Superior temporal gyrus (tissue), 1 donor: ENCODE measurements at regions not wholly inside any gene's neighbourhood (a gene's known extent, or its start where the extent isn't known, plus 50 kb on each side); places are given as distances from the start of the nearest gene placed in this dataset.
A peak's percentile ranks its signal among the peaks of the same experiment; 100 is the strongest.

Experiments used
- DNase-seq: peaks from one replicate; pipeline ENCODE4 v3.0.0-alpha.2; 2016; ENCODE audit errors: extremely low spot score

DNA sequence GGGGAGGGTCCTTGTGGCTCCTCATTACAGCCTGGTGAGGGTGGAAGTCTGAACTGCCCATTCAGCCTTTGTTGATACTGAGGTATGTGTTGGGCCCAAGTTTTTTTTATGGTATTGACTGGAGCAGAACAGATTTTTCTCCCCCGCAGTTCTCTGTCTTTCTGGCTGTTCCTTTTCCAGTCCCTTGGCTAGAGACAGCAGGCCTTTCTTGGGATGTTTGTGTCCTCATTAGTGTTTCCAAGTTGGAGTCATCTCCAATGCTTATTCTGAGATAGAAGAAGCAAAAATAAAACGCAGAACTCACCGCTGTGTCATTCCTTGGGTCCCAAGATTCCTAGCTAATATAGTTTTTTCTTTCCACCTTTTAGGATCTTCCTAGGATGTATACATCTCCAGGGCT lies 193.3 kb downstream of the RAMP3 start:
- DNase-seq = peak; percentile 50

DNA sequence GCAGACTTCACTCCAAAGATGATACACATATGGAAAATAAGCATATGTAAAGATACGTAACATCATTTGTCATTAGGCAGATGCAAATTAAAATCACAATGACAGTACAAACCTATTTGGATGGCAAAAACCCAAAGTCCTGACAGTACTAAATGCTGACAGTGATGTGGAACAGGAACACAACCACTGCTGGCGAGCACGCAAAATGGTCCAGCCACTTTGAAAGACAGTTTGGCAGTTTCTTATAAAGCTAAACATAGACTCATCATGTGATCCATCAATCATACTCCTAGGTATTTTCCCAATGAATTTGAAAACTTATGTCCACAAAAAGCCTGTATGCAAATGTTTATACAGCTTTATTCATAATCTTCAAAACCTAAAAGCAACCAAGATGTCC lies 200.7 kb downstream of the RAMP3 start:
- no peak for DNase-seq

GRCh38 chr7:45359250-45359649 lies 201.7 kb downstream of the RAMP3 start:
- no peak for DNase-seq

DNA sequence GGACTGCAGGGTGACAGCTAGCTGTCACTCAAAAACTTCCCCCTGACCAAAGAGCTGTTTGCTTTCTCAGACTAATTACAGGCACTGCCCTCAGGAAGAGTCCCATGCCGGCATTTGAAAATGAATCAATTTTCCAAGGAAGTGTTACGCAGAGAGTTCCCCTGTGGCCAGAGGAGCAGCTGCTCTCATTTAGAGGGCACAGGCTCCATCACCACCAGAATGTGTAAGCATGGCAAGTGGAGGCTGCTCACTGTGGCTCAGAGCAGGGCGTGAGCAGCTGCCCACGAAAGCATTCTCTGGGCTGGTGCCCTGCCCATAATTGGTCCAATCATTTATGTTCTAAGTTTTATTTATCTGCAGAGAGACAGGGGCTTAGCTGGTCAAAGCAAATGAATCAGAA lies 202.2 kb downstream of the RAMP3 start:
- no peak for DNase-seq

DNA sequence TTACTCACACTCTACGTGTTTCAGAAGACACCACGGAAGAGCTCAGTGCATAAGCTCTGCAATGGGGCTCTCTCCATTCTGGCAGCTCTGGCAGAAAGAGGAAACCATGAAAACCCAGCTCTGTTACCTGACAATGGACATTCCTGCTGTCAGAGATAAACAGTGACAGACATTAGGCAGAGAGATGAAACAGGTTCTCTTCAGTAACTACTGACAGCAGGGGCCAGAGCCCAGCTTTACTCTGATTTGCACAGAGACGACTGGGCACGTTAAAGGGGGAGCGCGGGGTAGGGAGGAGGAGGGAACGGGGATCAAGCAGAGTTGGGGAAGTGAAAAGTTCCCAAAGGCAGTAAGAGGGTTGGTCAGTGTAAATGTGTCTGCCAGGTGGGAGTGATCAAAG lies 206.1 kb downstream of the RAMP3 start:
- no peak for DNase-seq

GRCh38 chr7:45365341-45365740 lies 207.8 kb downstream of the RAMP3 start:
- no peak for DNase-seq

DNA sequence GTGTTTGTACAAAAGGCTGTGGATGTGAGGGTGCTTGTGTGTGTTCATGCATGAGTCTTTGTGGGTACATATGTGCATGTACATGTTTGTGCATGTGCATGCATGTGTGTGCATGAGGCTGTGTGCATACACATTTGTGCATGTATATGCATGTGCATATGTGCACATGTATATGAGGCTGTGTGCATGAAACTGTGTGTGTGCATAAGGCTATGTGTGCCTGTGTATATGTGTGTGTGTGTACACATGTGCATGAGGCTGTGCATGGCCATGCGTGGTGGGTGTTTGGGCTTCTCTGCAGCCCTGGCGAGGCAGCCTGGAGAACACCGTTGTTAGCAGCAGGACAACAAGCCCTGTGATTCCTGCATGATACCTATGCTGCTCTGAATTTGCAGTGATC lies 207.7 kb upstream of the ADCY1 start:
- no peak for DNase-seq

DNA sequence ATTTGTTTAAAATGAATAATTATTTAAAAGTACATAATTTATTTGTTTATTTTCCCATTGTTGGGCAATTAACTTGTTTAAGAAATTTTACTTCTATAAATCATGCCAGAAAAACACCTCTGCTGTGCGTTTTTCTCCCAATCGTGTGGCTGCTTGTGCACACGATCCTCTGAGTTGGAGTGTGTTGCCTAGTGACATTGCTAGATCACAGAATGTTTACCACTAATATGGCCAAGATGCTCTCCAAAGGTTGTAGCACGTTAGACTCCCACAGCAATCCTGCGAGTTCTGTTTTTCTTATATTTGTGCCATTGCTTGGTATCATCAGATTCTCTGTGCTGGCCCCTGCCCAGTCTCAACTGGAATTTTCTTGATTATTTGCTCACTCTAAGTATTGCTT lies 207.1 kb upstream of the ADCY1 start:
- DNase-seq = peak; percentile 21

GRCh38 chr7:45368129-45368807 lies 205.9 kb upstream of the ADCY1 start:
- no peak for DNase-seq

- DNase-seq = no peak
Measured at GRCh38 chr7:45384499-45384898, 189.7 kb upstream of the ADCY1 start.

- DNase-seq = no peak
Measured at GRCh38 chr7:45387837-45388236, 186.3 kb upstream of the ADCY1 start.

DNA sequence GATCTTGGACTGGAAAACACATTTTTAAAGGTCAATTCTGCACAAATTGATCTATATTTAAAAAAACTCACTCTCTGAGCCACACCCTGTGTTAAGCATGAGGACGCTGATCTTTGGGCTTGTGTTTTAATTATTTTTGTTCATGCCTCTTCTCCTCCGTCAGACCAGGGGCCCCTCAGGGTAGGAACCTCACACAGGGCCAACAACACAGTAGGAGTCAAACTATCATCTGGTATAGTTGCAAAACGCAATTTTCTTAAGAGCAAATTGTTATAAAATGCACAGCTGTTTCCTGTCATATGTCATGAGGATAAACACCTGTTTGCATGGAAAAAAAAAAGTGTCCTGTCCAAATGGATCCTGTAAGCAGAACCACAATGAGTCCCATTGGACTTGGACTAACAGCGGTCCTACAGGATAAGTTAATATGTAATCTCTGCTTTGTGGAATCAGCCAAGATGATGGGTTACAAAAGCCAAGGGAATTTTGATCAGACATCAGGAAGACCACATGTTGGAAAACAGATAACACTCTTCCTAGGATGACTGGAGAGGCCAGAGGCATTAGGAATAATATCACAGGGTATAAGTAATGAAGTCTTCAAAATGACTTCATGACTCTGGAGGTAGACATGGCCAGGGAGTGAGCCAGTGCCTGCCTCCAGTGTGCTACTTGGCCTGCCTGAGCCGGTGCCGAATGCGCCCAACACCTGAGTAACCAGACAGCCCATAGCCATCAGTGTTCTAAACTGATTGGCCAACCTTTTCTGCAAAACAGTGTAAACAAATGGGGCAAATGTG lies 184.9 kb upstream of the ADCY1 start:
- no peak for DNase-seq

DNA sequence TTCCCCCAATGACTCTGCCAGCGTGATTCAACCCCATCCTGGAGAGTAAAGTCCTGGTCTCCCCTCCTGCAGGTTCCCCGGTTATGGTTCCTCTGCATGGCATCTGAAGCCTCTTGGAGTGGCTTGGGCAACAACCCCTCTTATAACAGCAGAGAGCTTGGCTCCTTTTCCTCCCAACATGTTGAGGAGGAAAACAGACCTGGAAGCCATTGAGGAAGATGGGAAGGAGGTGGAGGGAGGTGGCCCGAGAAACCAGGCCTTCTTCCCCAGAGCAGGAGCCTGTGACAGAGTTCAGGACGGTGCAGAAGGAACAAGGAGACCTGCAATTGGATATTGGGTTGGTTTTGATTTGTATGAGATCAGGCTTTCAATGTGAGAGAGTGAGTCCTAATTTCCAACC lies 184.0 kb upstream of the ADCY1 start:
- no peak for DNase-seq

DNA sequence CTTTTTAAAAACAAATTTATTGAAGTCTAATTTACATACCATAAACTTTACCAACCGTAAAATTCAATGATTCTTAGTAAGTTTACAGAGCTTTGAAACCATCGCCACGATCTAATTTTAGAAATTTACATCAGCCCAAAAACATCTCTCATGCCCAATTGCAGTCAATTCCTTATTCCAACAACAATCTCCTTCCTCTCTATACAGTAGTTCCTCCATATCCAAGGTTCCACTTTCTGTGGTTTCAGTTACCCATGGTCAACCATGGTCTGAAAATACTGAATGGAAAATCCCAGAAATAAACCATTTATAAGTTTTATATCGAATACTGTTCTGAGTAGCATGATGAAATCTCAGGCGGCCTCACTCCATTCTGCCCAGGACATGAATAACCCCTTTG lies 183.4 kb upstream of the ADCY1 start:
- no peak for DNase-seq

DNA sequence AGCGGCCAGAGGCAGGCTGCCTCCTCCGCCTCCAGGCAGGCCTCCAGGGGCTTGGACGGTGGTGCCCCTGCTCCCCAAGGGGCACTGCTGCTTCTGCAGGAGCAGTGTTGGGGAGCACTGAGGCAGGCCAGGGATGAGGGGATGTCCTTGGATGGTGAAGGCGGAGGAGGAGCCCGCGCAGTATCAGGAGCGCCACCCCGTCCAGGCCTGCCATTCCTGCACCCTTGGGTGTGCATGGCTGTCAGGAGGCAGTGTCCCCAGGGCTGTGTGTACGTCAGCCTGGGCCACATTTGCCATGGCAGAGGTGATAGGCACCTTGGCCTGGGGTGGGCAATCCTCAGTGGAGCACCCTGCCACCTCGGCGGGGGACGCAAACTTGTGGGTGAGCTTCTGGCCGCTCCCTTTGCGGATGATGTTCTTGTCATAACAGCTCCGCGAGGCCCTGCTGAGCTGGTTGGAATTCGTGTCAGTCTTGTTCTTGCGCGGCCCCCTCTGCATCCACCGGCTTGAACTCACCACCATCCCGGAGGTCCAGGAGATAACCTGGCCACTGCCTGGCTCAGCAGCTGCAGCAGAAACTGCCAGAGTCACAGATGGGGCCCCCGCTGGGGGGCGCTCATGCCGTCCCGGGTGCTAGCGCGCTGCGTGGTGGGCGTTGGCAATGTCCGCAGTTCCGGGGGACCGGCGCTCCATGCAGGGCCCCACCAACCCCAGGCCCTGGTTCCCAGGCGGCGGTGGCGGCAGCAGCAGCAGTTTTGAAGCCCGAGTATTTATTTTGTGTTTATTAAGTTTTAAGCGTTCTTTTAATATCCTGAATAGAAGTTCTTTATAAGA lies 182.3 kb upstream of the ADCY1 start:
- no peak for DNase-seq

- DNase-seq = no peak
Measured at GRCh38 chr7:45394117-45394708, 180.0 kb upstream of the ADCY1 start.

DNA sequence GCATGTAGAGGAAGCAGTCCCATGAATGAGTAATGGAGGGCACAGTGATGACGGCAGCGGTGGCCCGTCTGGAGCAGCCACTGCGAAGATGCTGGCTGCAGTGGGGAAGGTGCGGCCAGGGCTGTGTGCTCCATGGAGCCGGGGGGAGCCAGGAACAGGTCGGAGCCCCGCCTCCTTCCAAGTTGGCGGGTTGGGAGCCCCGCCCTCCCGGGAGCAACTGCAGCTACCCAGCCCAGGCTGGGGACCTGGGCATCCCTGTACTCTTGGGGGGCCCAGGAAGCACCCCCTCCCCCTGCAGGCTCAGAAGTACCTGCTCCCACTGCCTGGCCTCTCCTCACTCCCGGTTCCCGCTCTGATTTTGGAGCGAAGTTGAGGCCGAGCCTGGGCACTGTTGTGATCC lies 175.1 kb upstream of the ADCY1 start:
- no peak for DNase-seq

- DNase-seq = no peak
Measured at GRCh38 chr7:45400680-45401079, 173.5 kb upstream of the ADCY1 start.

GRCh38 chr7:45401155-45401554 lies 173.0 kb upstream of the ADCY1 start:
- no peak for DNase-seq

GRCh38 chr7:45401851-45402250 lies 172.3 kb upstream of the ADCY1 start:
- DNase-seq = no peak

GRCh38 chr7:45402480-45403218 lies 171.5 kb upstream of the ADCY1 start:
- no peak for DNase-seq

DNA sequence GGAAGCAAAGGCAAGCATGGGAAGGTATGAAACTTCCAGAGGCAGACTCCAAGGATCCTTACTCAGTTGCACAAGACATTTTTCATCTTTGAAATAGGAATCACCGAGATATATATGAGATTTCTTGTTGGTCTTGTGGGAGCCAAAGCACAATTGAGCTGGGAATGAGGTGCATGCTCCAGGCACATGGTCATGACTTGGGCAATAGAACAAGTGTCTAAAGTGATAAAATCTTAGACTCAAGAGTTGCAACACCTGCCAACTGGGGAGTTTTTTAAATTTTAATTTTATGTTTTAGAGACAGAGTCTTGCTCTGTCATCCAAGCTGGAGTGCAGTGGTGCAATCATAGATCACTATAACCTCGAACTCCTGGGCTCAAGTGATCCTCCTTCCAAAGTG lies 169.5 kb upstream of the ADCY1 start:
- DNase-seq = no peak
